ENCODE measurements at regions not wholly inside any gene's neighbourhood (a gene's known extent, or its start where the extent isn't known, plus 50 kb on each side); places are given as distances from the start of the nearest gene placed in this dataset.
"Not testable (repeated sequence)": the region's sequence is repeated elsewhere in the genome, so short reads cannot be mapped to it uniquely, and the experiment has no call there.

DNA sequence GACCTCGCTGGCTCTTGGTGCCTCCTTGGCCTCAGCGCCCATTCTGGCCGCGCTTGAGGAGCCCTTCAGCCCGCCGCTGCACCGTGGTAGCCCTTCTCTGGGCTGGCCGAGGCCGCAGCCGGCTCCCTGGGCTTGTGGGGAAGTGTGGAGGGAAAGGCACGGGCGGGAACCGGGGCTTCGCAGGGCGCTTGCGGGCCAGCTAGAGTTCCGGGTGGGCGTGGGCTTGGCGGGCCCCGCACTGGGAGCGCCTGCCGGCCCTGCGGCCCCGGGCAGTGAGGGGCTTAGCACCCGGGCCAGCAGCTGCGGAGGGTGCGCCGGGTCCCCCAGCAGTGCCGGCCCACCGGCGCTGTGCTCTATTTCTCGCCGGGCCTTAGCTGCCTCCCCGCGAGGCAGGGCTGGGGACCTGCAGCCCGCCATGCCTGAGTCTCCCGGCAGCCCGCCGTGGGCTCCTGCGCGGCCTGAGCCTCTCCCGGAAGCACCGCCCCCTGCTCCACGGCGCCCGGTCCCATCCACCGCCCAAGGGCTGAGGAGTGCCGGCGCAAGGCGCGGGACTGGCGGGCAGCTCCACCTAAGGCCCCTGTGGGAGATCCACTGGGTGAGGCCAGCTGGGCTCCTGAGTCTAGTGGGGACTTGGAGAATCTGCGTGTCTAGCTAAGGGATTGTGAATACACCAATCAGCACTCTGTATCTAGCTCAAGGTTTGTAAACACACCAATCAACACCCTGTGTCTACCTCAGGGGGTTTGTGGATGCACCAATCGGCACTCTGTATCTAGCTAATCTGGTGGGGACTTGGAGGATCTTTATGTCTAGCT is 141.1 kb downstream of the SLCO4C1 start:
- not testable (repeated sequence) for DNase-seq

DNA sequence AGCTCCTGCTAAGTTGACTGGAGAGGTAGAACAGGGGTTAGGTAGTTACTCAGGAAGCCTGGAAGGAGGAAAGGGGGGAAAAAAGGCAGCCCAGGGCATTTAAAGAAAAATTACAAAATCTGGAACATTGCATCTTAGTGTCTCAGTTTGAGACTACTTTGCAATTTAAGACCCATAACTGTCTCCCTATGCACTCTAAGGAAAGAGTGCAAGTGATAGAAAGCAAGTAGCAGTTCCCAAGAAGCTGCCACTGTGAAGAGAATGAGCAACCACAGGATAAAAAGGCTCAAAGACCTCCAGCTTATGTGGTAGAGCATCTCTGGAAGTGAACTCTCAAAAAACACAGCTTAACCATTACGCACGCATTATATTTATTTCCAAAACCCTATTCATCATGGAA is 141.8 kb downstream of the SLCO4C1 start:
- no peak for DNase-seq

DNA sequence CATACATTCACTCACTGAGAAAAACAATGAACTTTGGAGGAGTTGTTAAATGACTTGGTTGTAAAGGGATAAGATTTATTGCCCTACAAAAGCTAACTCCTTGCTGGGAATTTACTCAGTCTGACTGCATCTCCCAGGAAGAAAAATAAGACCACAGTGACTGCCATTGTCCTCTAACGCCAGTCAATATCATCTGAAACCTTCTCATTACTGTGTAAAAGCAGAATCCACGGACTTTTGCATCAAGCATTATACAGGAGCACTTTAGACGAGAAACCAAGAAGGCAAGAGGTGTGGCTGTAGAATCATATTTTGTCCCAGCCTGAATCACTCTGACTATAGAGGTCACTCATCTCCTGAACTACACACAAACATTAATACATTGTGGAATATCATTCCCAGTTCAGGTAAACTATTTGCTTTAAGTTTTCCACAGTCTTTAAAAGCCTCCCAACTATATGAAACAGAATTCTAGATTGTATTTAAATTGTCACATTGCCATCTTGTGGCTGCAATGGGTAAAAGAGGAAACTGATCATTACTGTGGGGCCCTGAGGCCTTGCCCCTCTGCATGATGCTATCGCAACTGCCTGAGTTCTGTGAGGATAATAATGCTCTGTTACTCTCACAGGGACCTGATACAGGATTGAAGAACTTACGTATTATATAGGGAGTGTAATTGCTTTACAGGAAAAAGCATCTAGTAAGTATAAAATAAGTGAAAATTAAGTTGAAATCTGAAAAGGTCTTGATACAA is 142.9 kb downstream of the SLCO4C1 start:
- no peak for DNase-seq

DNA sequence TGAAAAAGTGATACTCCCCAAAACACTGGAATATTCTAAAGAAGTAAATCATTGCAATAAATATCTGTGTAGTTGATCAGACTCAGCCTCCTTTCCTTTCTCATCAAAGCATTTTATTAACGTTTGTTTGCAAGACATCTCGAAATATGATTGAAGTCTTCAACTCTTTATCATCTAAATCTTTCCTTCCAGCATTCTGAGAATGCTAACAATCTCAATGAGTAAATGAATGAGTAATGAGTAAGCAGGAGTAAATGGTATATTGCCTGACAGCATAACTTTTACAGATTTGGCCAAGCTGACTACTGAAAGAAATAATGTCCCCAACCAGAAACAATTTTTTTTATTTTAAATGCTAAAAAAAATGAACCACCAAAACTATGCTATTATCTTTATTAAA is 157.1 kb downstream of the SLCO4C1 start:
- DNase-seq: no peak

DNA sequence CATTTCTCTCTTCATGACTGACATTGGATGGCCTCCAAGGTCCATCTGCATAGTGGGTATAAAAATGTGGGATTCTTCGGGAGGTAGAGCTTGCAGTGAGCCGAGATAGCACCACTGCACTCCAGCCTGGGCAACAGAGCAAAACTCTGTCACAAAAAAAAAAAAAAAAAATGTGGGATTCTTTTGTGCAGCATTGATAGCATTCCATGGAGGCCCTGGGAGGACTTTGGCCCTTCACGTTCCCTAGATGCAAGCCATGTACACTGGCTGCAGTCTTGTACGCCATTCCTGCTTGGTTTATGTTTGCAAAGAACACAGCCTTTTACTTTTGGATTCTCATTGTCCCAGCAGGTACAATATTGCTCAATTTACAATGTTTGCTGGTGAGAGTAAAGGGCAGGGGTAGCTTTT is 157.8 kb downstream of the SLCO4C1 start:
- DNase-seq: no peak

DNA sequence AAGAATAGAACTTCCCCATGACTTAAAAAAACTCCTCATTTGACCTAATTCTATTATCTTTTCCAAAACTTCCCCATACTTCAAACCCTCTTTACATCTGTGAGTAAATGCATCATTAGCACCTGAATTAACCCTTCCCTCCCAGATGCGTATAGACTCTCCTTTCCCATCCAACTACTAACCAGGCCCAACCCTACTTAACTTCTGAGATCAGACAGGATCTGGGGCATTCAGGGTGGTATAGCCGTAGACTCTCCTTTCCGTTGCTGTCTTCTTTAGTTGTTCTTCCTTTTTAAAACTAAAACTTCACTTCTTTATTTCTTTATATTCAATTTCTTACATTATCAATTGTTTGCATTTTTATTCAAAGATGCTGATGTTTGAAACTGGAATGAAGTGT is 165.2 kb downstream of the SLCO4C1 start:
- no peak for DNase-seq

DNA sequence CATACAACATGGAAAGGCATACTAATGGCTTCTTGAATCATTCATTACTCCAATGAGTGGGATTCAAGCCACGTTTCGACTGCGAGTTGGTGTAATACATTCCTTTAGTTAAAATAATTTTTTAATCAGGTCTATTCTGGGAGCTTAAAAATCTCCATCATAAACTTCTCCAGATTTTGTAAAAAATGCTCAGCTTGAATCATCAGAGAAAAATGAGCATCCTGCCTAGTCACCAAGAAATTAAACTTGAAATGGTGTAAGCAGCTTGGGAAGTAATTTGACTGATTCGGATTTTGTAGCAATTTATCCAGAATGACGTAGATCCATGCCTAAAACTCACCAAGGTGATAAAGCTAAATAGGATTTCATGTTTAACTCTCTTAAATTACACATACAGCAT is 165.7 kb downstream of the SLCO4C1 start:
- DNase-seq: no peak

DNA sequence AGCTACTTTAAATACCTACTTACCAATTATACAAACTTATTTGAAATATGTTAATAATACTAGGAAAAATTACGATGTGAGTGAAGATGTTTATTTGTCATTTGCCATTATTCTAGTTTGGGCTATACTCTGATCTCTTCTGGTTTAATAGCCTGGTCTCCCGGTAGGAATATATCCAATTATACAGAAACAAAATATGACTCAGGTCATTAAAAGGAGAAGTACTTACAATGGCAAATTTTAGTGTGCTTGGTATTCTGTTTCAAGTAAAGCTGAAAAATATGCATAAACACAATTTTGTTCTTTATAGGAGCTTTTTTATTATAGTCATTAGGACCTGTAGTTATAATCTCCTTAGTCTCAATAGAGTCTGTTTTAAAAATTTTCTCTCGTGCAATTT is 176.8 kb downstream of the SLCO4C1 start:
- no peak for DNase-seq

DNA sequence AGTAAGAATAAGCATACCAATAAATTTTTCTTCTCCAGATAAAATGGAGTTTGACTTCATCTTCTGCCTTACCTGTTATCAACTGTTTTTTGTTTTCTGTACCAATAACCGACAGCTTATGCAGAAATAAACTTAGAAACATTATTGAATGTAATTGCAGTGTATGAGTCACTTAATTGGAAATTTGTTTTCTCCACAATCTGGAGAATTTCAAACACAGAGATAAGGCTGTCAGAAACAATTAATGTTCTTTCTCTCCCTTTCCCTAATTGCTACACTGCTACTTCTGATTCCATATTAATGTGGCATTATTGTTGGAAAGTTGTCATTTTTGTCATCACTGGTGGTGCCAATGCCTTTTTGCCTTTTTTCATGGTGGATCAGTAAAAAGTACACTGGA is 180.3 kb downstream of the SLCO4C1 start:
- no peak for DNase-seq

DNA sequence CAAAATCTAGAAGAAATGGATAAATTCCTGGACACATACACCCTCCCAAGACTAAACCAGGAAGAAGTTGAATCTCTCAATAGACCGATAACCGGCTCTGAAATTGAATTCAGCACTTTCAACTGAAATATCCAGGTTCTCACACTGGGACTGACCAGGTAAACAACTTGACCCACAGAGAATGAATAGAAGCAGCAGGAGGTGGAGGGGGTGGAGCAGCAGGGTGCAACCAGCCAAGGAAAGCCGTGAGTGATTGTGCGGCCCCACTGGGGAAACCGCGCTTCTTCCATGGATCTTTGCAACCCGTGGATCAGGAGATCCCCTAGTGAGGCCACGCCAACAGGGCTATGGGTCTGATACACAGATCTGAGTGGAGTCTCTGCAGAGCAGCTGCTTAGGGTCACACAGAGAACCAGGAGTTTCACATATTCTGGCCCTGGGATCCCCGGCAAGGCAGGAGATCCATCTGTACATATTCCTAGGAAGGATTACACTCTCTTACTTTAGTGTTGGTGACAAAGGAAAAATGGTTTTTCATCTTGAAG is 181.5 kb downstream of the SLCO4C1 start:
- DNase-seq: no peak

DNA sequence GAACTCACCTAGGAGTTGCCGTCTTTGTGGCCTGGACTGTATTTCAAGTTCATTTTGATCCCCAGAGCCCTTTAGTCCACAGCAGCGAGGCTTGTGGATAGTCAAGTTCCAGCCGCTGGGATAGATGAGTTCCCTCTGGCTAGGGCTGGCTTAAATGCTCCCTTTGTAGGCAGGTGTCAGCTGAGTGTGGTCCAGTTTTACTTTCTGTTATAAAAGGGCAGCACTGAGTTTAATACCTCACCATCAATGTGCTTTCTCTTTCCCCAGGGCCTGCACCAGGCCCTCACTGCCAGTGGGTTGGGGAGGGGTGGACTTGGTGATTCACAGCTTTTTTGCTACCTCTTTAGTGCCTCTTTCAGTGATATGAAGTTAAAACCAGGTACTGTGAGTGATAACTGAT is 188.2 kb downstream of the SLCO4C1 start:
- no peak for DNase-seq

DNA sequence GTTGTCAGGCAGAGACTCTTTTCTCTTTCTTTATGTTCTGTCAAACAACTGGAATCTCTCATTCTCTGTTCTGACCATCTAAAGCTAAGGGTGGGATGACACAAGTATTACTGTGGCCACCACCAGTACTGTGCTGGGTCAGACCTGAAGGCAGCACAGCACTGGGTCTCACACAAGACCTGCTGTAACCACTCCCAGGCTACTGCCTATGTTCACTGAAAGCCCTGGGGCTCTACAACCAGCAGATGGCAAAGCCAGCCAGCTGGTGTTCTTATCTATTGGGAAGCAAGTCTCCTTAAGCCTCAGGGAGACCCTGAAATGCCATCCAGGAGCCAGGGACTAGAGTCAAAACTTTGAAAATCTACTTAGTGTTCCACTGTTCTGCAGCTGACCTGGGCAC is 189.5 kb downstream of the SLCO4C1 start:
- DNase-seq: no peak

DNA sequence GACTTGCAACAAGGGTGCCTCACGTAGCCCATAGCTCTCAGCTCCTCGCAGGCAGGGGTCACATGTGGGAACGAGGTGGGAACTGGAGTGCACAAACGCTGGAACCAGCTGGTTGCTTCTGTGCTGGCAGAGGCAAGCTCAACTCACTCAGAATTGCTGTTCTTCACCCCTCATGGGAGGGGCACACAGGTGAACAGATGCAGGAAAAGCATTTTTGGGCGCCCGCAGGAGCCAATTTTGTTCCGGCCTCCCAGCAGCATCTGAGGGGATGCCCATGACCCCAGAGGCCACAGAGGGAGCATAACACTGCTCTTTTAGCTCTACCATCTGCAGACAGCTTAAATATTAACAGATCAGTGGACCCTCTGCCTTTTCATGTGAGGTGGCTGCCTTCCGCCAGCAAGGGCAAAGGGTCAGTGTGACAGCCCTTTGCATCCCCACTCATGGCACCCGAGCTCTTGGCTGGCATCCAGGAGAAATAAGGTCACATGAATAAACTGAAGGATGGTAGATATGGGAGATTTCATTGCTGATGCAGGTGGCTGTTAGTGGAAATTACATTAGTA is 196.2 kb downstream of the SLCO4C1 start:
- DNase-seq: no peak

DNA sequence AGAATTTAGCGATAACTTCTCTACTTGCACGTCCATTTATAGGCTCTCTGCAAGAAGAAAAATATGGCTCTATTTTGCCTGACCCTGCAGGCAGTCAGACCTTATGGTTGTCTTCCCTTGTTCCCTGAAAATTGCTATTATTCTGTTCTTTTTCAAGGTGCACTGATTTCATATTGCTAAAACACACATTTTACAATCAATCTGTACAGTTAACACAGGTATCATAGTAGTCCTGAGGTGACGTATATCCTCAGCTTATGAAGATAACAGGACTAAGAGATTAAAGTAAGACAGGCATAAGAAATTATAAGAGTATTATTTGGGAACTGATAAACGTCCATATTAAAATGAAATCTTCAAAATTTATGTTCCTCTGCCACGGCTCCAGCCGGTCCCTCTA is 197.0 kb downstream of the SLCO4C1 start:
- not testable (repeated sequence) for DNase-seq

DNA sequence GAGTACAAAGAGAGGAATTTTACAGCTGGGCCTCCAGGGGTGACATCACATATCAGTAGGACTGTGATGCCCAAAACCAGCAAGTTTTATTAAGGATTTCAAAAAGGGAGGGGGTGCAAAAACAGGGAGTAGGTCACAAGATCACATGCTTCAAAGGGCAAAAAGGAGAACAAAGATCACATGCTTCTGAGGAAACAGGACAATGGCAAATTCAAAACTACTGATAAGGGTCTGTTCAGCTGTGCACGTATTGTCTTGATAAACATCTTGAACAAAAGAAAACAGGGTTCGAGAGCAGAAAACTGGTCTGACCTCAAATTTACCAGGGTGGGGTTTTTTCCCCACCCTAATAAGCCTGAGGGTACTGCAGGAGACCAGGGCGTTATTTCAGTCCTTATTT is 197.5 kb downstream of the SLCO4C1 start:
- not testable (repeated sequence) for DNase-seq

DNA sequence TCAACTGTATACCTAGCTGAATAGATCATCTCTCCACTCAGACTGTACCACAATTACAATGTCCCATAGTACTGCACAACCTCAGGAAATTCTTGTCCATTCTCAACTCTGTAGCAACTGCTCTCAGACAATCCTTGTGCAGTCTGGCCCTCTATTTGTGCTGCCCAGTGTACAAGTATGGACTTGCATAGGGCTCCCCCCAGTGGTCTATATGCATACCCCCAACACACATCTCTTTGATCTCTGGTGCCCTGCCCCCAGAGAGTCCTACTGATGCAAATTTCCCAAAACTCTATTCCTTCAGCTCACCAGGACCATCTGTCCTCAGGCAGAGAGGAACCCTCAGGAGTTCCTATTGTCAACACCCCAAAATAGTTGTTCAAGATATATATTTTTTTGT is 205.3 kb downstream of the SLCO4C1 start:
- DNase-seq: no peak

DNA sequence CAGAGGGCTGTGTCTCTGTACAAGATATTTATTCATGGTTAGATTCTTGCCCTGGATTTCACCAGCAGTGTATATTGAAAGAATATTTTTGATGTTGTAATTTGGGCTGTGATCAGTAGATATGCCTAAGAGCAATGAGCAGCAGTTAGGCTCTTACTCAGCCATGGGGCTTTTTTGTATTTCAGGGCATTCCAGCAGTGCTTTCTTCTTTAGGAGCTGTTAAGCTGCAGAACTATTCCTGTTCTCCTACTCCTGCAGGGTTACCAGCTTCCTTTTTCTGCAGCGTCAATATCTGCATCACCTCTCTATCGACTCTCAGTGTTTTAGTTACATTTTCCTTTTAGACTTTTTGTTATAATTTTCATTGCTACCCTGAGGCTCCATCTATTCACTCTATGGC is 206.2 kb downstream of the SLCO4C1 start:
- DNase-seq: no peak

DNA sequence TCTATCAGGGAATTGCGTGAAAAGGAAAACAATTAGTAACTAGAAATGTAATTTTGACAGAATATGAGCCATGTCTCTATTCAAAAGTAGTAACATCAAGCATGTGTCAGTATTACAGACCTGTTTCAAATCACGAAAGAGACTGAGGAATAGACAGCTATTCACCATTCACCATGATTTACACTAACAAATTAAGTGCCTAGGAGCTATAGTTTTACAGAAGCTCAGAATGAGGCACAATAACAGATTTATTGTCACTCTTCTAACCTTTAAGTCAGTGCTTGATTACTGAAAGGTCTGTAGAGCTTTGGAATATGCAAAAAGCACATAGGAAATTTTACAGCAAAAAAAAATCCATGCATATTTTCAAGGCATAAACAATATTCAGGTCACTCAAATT is 208.2 kb downstream of the SLCO4C1 start:
- DNase-seq: no peak

DNA sequence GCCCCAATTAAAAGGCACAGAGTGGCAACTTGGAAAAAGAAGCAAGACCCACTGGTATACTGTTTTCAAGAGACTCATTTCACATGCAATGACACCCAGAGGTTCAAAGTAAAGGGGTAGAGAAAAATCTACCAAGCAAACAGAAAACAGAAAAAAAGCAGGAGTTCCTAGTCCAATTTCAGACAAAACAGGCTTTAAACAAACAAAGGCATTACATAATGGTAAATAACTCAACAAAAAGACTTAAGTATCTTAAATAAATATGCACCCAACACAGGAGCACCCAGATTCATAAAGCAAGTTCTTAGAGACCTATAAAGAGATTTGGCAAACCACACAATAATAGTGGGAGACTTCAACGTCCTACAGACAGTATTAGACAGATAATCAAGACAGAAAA is 215.8 kb downstream of the SLCO4C1 start:
- no peak for DNase-seq

DNA sequence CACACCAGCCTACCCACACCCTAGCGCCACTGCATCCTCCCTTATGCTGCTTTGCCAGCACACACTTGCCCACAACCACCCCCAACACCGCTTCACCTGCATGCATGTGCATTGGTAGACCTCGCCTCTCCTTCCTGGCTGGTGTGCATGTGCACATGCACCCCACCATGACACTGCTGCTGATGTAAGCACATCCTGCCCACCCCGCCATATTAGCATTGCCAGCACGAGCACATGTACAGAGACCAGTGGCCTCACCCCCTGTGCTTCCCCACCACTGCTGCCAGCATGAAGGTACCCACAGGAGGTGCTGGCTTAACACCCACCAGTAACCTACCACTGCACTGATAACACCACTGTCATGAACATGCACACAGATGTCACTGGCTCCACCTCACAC is 218.2 kb downstream of the SLCO4C1 start:
- no peak for DNase-seq

DNA sequence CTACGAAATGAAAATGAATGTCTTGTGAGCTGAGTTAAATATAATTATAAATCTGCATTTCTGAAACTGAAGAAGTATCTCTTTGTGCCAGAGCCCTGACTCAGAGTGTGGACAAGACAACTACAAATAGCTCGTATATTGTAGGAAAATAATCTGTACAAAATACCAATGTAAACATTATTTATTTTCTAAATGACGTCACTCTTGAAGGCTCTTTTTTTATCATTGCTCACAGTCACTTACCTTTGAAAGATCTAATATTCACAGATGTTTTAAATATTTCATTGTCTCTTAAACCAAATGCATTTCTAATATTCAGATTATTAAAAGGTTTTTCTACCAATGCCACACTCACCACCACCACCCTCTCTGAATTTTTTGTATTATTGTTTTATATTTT is 226.1 kb downstream of the SLCO4C1 start:
- no peak for DNase-seq

DNA sequence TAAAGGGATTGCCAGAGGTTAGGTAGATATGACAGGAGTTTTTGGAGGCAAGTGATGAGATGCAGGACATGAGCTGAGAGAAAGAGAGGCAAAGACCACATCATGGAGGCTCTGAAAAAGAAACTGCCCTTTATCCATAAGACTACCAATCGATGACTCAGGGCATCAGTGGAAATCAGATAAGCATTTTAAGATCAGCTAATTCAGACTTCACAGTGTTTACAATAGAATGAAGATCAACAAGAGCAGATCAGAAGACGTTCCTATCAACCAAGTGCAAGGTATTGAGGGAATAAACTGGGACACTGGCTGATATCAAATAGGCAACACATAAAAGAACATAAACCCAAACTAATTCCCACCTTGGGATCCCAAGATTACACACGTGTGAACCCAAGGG is 227.2 kb downstream of the SLCO4C1 start:
- DNase-seq: no peak

DNA sequence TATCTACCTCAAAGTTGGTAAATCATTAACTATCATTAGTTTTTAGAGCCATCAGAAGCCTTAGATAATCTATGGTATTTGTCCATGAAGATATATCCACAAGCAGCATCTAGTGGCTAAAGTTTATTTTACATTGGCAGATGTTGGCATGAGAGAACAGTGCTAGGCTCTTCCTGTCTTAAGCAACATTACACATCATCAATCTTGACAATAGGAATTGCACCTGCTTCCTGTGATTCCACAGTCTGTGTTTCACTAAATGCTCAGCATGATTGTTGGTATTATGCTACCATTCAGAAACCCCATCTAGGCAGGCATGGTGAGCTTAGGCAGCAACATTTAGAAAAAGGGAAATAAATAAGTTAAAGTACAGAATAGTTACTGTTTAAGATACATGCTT is 246.6 kb downstream of the SLCO4C1 start:
- DNase-seq: no peak

DNA sequence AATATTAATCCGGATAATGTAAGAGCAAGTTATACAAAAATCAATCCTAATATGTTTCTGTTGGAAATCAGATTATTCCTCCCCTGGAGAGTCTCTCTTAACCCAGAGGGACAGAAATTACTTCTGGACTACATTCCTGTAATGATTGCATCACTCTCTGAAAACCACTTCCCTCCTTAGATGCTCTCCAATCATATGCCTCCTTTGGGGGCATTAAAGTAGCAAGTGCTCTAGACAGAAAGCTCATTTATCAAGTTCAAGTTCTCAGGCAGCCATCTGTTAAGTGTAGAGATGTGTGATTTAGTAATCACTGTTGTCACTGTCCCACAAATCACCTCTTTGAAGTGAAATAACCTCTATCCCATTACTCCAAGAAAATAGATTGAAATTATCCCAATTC is 247.1 kb downstream of the SLCO4C1 start:
- DNase-seq: no peak

All from activated CD4-positive, alpha-beta T cell treated with anti-CD3 and anti-CD28 coated beads, Interleukin-2, amount 50 U/mL, for 48 hours (primary cell).